Kidney epithelial cell (primary cell): ENCODE measurements at regions not wholly inside any gene's neighbourhood (a gene's known extent, or its start where the extent isn't known, plus 50 kb on each side); places are given as distances from the start of the nearest gene placed in this dataset.
"Not testable (repeated sequence)": the region's sequence is repeated elsewhere in the genome, so short reads cannot be mapped to it uniquely, and the experiment has no call there.

ENCODE experiments used
- DNase-seq: peaks from one replicate; pipeline ENCODE4 v3.0.0-alpha.2; 2010; ENCODE audit warnings: low read depth
- H3K27me3 ChIP-seq: 2 replicates; pipeline ENCODE4 v1.6.0; 2011; ENCODE audit warnings: low read length; ENCODE audit not compliant: control insufficient read depth, insufficient read depth
- H3K36me3 ChIP-seq: 2 replicates; pipeline ENCODE4 v1.5.1; 2011; ENCODE audit warnings: low read length; ENCODE audit not compliant: control insufficient read depth, insufficient read depth
- H3K4me3 ChIP-seq: 2 replicates; pipeline ENCODE4 v1.5.1; 2011; ENCODE audit warnings: low read depth, mild to moderate bottlenecking, control low read depth, low read length
- CTCF ChIP-seq: IDR thresholded peaks from 2 replicates; pipeline ENCODE4 v1.5.1; 2011; ENCODE audit warnings: mild to moderate bottlenecking, moderate library complexity, low read length, control low read depth, inconsistent platforms; ENCODE audit not compliant: insufficient read depth, poor library complexity, severe bottlenecking

- not testable (repeated sequence) for H3K36me3 ChIP-seq, DNase-seq, H3K27me3 ChIP-seq, H3K4me3 ChIP-seq
These were observed 56.2 kb upstream of the TFPI start for GRCh38 chr2:187610450-187610849.

- Histone ChIP-seq H3K36me3 (no peaks in the 10 kb centered on the region), H3K4me3 (no peak overlapping the region), H3K27me3 (no peaks in the 10 kb centered on the region)
- no peak for DNase-seq
- TF ChIP-seq CTCF, result no peak
These were observed 58.6 kb upstream of the TFPI start for GRCh38 chr2:187612857-187613256.

DNA sequence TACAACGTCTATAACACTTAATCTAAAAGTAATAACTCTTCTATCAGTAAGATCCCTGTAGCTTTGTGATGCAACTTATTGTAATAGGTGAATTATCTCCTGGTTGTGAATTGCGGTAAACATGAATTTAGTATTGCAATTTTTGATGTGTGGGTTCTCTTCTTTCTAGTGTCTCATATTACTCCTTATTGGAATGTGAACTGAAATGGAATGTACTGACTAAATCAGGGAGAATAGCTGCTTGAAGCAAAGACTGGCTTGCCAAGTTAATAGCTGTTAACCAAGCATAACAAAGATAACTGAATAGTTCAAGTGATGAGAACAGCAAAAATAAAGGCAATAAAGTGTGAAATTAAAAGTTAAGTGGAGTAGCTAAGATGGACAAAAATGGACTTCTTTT, 60.5 kb upstream of the TFPI start:
- Histone ChIP-seq H3K27me3 (no peaks in the 10 kb centered on the region), H3K36me3 (no peaks in the 10 kb centered on the region), H3K4me3 (no peak overlapping the region)
- TF ChIP-seq CTCF, result no peak
- no peak for DNase-seq

- TF ChIP-seq CTCF, result no peak
- Histone ChIP-seq H3K4me3 (no peak overlapping the region), H3K27me3 (no peaks in the 10 kb centered on the region), H3K36me3 (no peaks in the 10 kb centered on the region)
- DNase-seq, result no peak
These were observed 61.1 kb upstream of the TFPI start for GRCh38 chr2:187615364-187615763.

DNA sequence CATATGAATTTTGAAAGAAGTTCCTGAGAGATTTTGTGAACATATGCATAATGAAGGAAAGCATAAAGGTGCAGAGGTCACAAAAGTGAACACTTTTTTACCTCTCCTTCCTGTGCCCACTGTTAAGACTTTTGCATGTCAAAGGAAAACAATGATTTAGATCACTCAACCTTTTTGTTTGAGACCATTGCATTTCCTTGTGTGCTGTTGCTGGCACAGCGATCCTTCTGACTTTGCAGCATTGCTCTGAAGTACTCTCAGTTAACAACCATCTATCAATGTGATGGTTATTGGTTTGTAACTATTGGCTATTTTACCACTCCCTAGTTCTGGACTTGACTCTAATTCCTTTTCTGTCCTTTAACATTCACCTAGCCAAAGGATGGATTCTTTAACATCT, 61.7 kb upstream of the TFPI start:
- Histone ChIP-seq H3K4me3 (no peak overlapping the region), H3K36me3 (no peaks in the 10 kb centered on the region), H3K27me3 (no peaks in the 10 kb centered on the region)
- DNase-seq, result no peak
- TF ChIP-seq CTCF, result no peak

- Histone ChIP-seq H3K4me3 (no peak overlapping the region), H3K27me3 (no peaks in the 10 kb centered on the region), H3K36me3 (no peaks in the 10 kb centered on the region)
- no peak for DNase-seq
- no peak for TF ChIP-seq CTCF
These were observed 62.9 kb upstream of the TFPI start for GRCh38 chr2:187617120-187617519.
